ENCODE measurements at regions not wholly inside any gene's neighbourhood (a gene's known extent, or its start where the extent isn't known, plus 50 kb on each side); places are given as distances from the start of the nearest gene placed in this dataset.
"Not testable (repeated sequence)": the region's sequence is repeated elsewhere in the genome, so short reads cannot be mapped to it uniquely, and the experiment has no call there.

DNA sequence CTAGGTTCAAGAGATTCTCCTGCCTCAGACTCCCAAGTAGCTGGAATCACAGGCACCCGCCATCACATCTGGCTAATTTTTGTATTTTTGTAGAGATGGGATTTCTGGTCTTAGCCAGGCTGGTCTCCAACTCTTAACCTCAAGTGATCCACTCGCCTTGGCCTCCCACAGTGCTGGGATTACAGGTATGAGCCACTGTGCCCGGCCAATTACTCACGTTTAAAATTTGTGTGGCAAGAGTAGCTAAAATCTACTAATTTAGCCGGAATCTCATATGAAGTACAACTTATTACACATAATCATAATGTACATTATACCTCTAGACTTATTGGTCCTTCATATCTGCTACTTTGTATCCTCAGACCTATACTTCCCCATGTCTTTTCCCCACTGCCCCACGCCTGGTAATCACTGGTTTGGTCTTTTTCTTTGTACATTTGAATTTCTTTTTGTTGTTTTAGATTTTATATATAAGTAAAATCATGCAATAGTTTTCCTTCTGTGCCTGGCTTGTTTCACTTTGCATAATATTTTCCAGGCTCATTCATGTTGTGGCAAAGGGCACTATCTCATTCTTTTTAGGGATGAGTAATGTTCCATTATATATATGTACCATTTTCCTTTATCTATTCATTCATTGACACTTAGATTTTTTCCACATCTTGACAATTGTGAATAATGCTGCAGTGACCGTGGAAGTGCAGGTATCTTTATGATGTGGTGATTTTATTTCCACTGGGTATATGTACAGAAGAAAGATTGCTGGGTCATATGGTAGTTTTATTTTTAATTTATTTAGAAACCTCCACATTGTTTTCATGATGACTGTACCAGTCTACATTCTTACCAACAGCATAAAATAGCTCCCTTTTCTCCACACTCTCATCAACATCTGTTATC lies 605.0 kb upstream of the CBLB start:
- no peak for DNase-seq (ENCODE audit: low spot score in 2 of 2)
- WGBS, 2 donors: 90 to 93% methylated on average over 7 of the region's 7 CpGs
- H3K4me3 ChIP-seq: no peak overlapping the region
- no peaks in the 10 kb centered on the region for H3K4me1 ChIP-seq
- H3K27ac ChIP-seq: no peak overlapping the region
- peaks cover 0 to 5% (median 2%) of the 10 kb centered on the region in 4 donors for H3K9me3 ChIP-seq
- TF ChIP-seq POLR2A (IDR thresholded peaks at IDR 0.05) (no peak), EP300 (IDR thresholded peaks at IDR 0.05) (no peak)
- TF ChIP-seq, protein P1, sequence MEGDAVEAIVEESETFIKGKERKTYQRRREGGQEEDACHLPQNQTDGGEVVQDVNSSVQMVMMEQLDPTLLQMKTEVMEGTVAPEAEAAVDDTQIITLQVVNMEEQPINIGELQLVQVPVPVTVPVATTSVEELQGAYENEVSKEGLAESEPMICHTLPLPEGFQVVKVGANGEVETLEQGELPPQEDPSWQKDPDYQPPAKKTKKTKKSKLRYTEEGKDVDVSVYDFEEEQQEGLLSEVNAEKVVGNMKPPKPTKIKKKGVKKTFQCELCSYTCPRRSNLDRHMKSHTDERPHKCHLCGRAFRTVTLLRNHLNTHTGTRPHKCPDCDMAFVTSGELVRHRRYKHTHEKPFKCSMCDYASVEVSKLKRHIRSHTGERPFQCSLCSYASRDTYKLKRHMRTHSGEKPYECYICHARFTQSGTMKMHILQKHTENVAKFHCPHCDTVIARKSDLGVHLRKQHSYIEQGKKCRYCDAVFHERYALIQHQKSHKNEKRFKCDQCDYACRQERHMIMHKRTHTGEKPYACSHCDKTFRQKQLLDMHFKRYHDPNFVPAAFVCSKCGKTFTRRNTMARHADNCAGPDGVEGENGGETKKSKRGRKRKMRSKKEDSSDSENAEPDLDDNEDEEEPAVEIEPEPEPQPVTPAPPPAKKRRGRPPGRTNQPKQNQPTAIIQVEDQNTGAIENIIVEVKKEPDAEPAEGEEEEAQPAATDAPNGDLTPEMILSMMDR (IDR thresholded peaks at IDR 0.05): no peak
- H3K27me3 ChIP-seq: no peaks in the 10 kb centered on the region
- H3K36me3 ChIP-seq: no peaks in the 10 kb centered on the region

GRCh38 chr3:106482451-106482850 lies 613.6 kb upstream of the CBLB start:
- no peak for DNase-seq (ENCODE audit: low spot score in 2 of 2)
- no peaks in the 10 kb centered on the region for H3K36me3 ChIP-seq
- no peaks in the 10 kb centered on the region for H3K27me3 ChIP-seq
- WGBS, 2 donors: 78 to 89% methylated on average over 5 of the region's 5 CpGs
- TF ChIP-seq POLR2A (IDR thresholded peaks at IDR 0.05) (no peak), EP300 (IDR thresholded peaks at IDR 0.05) (no peak)
- TF ChIP-seq, protein P1 (IDR thresholded peaks at IDR 0.05): no peak
- no peak overlapping the region for H3K4me3 ChIP-seq
- H3K27ac ChIP-seq: no peak overlapping the region
- peaks cover 0 to 14% (median 4%) of the 10 kb centered on the region in 4 donors for H3K9me3 ChIP-seq
- H3K4me1 ChIP-seq: no peaks in the 10 kb centered on the region

- Histone ChIP-seq H3K27ac (no peak overlapping the region), H3K4me3 (no peak overlapping the region), H3K4me1 (no peaks in the 10 kb centered on the region), H3K27me3 (no peaks in the 10 kb centered on the region), H3K9me3 (no peaks in the 10 kb centered on the region), H3K36me3 (no peaks in the 10 kb centered on the region)
- DNase-seq (ENCODE audit: low spot score in 2 of 2): no peak
- no peak for TF ChIP-seq POLR2A (IDR thresholded peaks at IDR 0.05)
- no peak for TF ChIP-seq EP300 (IDR thresholded peaks at IDR 0.05)
- TF ChIP-seq, protein P1 (IDR thresholded peaks at IDR 0.05): no peak
Measured at GRCh38 chr3:106485217-106485616, 616.4 kb upstream of the CBLB start.

- Histone ChIP-seq H3K36me3 (no peaks in the 10 kb centered on the region), H3K27me3 (no peaks in the 10 kb centered on the region), H3K4me1 (no peaks in the 10 kb centered on the region), H3K4me3 (no peak overlapping the region), H3K27ac (no peak overlapping the region), H3K9me3 (no peaks in the 10 kb centered on the region)
- no peak for TF ChIP-seq POLR2A (IDR thresholded peaks at IDR 0.05)
- no peak for TF ChIP-seq EP300 (IDR thresholded peaks at IDR 0.05)
- TF ChIP-seq, protein P1 (IDR thresholded peaks at IDR 0.05): no peak
- 32 to 39% methylated on average over 3 of the region's 3 CpGs for WGBS, 2 donors
- no peak for DNase-seq (ENCODE audit: low spot score in 2 of 2)
Measured at GRCh38 chr3:106485802-106486201, 617.0 kb upstream of the CBLB start.

DNA sequence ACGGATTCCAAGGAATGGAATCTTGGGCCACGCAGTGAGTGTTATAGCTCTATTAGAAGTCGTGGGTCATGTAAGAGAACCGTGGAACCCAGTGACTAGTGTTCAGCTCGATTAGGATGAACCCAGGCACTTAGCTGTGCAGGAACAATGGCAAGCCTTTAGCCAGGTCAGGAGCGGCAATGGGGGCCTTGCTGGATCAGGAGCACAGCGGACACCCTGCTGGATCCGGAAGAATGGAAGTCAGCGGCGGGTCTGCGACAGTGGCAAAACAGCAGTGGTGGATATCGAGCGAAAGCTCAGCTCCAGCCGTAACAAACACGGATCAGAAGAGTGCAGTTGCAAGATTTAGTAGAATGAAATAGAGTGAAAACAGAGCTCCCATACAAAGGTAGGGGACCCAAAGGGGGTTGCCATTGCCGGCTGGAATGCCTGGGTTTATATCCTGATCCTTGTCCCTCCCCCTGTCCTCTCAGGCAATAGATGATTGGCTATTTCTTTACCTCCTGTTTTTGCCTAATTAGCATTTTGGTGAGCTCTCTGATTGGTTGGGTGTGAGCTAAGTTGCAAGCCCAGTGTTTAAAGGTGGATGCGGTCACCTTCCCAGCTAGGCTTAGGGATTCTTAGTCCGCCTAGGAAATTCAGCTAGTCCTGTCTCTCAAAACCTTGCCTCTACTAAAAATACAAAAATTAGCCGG lies 618.3 kb upstream of the CBLB start:
- H3K4me3 ChIP-seq; H3K27ac ChIP-seq; DNase-seq (ENCODE audit: low spot score in 2 of 2); H3K36me3 ChIP-seq; H3K27me3 ChIP-seq; H3K9me3 ChIP-seq; H3K4me1 ChIP-seq: not testable (repeated sequence)
- WGBS, 2 donors: 95 to 98% methylated on average over 19 of the region's 19 CpGs
